Lower leg skin (tissue), 4 donors: ENCODE measurements at regions not wholly inside any gene's neighbourhood (a gene's known extent, or its start where the extent isn't known, plus 50 kb on each side); places are given as distances from the start of the nearest gene placed in this dataset.
"Not testable (repeated sequence)": the region's sequence is repeated elsewhere in the genome, so short reads cannot be mapped to it uniquely, and the experiment has no call there.

Source experiments
- DNase-seq, 2 donors: peaks; one replicate each; pipeline ENCODE4 v3.0.0-alpha.2; 2019; ENCODE audit warnings: low spot score in 2 of 2
- H3K4me3 ChIP-seq: fragments of 200-600 bp; sonication (generic); 2 replicates; pipeline ENCODE4 v1.5.1; 2017; ENCODE audit warnings: mild to moderate bottlenecking, low read depth; ENCODE audit not compliant: poor library complexity, severe bottlenecking
- POLR2A ChIP-seq, 2 donors: fragments of 450-650 bp; IDR thresholded peaks; one replicate each; pipeline ENCODE4 v1.6.1; 2016 to 2017; ENCODE audit warnings: antibody characterized with exemption in 2 of 2, mild to moderate bottlenecking in 1 of 2, moderate library complexity in 1 of 2
- WGBS, 2 donors: methylation state at CpG; one replicate each; pipeline ENCODE4 v1.1.5; 2018; 5-methylcytosine and 5-hydroxymethylcytosine counted together
- intact Hi-C: fragments of 100-400 bp; cut with DNase I; formaldehyde crosslinking; loops from one replicate; pipeline ENCODE4 v1.15.0; 2023; ENCODE audit warnings: low total_unique reads
- TF ChIP-seq, protein P1 (sequence below), 3 donors: fragments of 450-650 bp; IDR thresholded peaks; one replicate each; pipeline ENCODE4 v1.5.1; 2016; ENCODE audit warnings: antibody characterized with exemption in 3 of 3, mild to moderate bottlenecking in 3 of 3, moderate library complexity in 2 of 3

DNA sequence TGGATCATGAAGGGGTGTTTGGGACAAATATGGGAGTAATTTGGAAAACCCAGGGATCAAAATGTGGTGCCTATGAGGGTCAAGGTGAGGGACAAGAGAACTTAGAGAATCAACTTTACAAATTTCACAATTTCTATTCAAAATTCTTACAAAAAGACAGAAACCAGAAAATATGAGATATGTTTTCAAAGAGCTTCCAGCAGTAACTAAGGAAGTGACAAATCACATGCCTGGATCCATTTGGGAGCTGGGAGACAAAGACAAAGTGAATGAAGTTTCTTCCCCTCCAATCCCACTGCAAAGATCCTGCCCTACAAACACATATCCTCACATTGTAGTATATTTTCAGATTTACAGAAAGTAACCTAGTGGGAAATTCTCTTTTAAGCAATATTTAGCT is 235.0 kb upstream of the VLDLR start:
- intact Hi-C loops: no loop called here
- no peak for TF ChIP-seq POLR2A (IDR thresholded peaks at IDR 0.05)
- TF ChIP-seq, protein P1, sequence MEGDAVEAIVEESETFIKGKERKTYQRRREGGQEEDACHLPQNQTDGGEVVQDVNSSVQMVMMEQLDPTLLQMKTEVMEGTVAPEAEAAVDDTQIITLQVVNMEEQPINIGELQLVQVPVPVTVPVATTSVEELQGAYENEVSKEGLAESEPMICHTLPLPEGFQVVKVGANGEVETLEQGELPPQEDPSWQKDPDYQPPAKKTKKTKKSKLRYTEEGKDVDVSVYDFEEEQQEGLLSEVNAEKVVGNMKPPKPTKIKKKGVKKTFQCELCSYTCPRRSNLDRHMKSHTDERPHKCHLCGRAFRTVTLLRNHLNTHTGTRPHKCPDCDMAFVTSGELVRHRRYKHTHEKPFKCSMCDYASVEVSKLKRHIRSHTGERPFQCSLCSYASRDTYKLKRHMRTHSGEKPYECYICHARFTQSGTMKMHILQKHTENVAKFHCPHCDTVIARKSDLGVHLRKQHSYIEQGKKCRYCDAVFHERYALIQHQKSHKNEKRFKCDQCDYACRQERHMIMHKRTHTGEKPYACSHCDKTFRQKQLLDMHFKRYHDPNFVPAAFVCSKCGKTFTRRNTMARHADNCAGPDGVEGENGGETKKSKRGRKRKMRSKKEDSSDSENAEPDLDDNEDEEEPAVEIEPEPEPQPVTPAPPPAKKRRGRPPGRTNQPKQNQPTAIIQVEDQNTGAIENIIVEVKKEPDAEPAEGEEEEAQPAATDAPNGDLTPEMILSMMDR (IDR thresholded peaks at IDR 0.05): no peak
- no peak overlapping the region for H3K4me3 ChIP-seq

DNA sequence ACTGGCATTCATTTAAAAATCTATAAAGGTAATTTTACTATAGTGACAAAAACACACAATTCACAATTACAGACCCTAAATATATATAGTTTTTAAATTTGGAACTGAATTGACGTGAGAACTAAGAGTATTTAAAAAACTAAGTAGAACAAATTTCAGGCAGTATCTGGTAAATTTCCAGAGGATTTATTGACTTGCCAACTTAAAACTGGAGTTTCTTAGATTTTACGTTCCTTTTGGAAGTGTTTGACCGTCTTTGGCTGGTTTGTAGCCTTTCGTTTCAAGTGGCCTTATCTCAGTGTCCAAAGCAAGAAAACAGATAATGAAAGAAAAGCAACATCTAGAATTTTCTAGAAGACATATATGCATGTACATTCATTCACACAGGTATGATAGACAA is 234.4 kb upstream of the VLDLR start:
- intact Hi-C loops: no loop called here
- WGBS, 2 donors: 64 to 67% methylated on average over 4 of the region's 4 CpGs
- TF ChIP-seq, protein P1 (IDR thresholded peaks at IDR 0.05): no peak
- DNase-seq: no peak
- no peak overlapping the region for H3K4me3 ChIP-seq

More for the DNA sequence above, 235.0 kb upstream of the VLDLR start:
- DNase-seq: no peak

DNA sequence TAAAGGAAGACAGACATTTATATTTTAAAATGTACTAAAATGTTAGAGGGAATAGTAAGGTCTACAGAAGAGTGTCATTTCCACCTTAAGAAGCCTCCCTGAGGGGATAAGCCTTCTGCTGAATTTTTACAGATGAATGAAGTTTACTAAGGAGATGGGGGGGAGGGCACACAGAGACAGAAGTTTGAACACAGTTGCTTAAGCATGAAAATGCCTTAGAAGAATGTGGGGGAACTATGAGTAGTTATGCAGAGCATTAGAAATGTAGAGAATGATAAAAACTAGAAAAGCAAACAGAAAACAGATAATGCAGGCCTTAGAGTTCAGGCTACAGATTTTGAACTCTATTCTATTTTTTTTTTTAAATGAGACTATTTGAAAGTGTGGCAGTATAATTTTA is 232.2 kb upstream of the VLDLR start:
- H3K4me3 ChIP-seq: no peak overlapping the region
- DNase-seq: no peak
- TF ChIP-seq, protein P1 (IDR thresholded peaks at IDR 0.05): no peak
- TF ChIP-seq POLR2A (IDR thresholded peaks at IDR 0.05): no peak
- intact Hi-C loops: no loop called here

DNA sequence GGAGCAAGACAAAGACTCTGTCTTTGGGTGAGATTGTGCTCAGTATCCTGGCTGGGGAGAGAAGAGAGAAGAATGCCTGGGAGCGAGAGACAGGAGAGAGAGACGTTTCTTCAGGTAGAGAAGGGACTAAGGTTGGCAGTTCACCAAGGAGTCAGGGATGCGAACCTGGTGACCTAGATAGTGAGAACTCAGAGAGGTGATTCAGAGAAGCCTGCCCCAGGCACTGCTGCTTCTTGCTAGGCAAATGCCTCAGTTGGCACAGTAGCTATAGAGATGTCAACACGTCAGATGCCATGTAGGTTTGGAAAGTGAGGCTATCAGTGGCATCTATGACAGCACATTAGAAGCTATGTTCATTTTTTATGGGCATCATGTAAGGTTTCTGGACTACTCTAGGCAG is 231.6 kb upstream of the VLDLR start:
- 43 to 53% methylated on average over 4 of the region's 4 CpGs for WGBS, 2 donors
- H3K4me3 ChIP-seq: no peak overlapping the region
- TF ChIP-seq, protein P1 (IDR thresholded peaks at IDR 0.05): no peak
- TF ChIP-seq POLR2A (IDR thresholded peaks at IDR 0.05): no peak
- intact Hi-C loops: no loop called here
- peak in 1 of 2 donors; percentile 60 for DNase-seq

DNA sequence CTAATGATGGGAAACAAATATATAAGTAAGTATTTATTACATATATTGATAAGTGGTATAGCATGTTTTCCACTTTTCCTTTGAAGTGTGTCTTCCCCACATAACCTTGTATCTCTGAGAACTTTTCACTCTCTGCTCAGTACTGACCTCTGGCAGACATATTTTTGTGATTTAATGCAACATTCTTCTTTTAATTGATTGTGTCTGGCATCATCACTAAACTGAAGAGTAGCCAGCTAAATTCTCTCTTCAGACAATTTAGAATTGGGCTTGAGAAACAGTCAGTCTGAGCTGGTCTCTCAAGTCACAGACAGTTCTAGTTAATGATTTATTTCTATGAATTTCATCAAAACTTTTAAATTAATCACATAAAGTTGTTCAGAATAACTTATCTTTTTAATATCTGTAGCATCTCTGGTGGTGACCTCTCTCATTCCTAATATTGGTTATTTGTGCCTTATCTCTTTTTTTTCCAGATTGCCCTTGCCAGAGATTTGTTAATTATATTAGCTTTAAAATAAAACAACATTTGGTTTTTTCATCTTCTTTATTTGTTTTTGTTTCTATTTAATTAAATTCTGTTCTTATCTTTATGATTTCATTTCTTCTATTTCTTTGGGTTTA is 230.0 kb upstream of the VLDLR start:
- DNase-seq, intact Hi-C loops, H3K4me3 ChIP-seq: not testable (repeated sequence)

DNA sequence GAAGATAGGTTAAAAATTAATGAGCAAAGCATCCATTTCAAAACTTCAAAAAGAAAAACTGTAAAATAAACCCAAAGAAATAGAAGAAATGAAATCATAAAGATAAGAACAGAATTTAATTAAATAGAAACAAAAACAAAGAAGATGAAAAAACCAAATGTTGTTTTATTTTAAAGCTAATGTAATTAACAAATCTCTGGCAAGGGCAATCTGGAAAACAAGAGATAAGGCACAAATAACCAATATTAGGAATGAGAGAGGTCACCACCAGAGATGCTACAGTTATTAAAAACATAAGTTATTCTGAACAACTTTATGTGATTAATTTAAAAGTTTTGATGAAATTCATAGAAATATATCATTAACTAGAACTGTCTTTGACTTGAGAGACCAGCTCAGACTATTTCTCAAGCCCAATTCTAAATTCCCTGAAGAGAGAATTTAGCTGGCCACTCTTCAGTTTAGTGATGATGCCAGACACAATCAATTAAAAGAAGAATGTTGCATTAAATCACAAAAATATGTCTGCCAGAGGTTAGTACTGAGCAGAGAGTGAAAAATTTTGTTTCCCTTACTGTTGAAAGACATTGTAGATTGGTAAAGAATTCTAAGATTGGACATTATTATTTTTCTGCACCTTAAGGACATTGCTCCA is 227.4 kb upstream of the VLDLR start:
- H3K4me3 ChIP-seq, intact Hi-C loops, DNase-seq: not testable (repeated sequence)
